Activated naive CD4-positive, alpha-beta T cell (primary cell): ENCODE measurements at regions not wholly inside any gene's neighbourhood (a gene's known extent, or its start where the extent isn't known, plus 50 kb on each side); places are given as distances from the start of the nearest gene placed in this dataset.

Experiments
- DNase-seq, 4 experiments: peaks; one replicate each; lab custom pipeline; 2025; lab: John Stamatoyannopoulos, UW

DNA sequence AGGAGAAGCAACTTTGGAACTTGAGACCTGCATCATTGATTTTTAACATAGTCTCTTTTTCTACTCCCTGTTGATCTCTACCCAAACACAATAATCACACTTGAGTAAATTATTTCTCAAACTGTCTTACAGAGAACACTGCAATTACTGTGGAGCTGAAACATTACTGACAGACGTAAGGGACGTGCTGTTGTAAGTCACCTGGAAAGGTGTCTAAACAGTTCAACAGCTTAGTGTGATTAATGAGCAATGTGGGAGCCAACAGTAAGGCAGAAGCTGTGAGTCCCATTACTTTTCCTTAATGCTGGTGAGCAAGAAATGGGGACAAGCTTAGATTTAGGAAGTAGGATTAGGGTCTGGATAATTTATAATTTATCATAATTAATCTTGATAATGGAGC lies 265.7 kb downstream of the DLEU7 start:
- DNase-seq, result no peak

DNA sequence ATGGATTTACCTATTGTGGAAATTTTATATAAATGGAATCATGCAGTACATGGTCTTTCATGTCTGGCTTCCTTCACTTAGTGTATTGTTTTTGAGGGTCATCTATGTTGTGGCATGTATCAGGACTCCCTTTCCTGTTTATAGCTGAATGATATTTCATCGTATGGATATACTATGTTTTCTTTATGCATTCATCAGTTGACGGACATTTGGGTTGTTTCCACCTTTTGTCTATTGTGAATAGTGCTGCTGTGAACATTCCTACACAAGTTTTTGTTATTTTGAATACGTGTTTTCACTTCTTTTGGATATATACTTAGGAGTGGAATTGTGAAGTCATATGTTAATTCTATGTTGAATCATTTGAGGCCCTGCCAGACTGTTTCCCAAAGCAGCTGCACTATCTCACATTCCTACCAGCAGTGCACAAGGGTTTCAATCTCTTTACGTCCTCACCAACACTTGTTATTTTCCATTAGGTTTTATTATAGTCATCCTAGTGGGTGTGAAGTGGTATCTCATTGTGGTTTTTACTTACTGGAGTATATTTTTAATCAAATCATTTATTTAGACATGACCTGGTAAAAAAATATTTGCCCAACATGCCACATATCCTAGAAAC lies 262.7 kb downstream of the DLEU7 start:
- no peak for DNase-seq

DNA sequence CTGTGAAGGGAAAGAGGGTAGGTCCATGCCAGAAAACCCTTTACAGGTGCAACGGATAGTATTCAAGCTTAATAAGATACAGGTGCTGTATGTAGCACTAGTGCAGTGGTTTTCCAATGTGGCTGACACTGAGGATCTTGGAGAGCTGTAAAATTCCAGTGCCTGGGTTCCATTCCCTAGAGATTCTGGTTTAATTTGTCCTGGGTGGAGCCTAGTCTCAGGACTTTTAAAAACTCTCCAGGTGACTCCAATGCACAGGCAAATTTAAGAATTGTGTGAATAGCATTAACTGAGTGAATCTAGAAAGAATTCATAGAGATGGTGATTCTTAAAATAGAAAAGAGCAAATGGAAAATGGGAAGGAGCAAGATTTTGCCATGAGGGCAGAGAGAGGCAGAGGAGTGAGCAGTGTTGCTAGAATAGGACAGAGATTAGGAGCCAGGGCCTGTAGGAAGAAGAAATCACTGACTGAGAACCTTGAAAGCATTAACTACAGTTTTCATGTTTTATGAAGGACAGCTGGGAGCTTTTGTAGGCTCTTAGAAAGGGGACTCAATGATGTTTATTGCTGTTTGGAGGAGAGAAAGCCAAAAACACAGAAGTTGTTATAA lies 261.8 kb downstream of the DLEU7 start:
- DNase-seq, result no peak

DNA sequence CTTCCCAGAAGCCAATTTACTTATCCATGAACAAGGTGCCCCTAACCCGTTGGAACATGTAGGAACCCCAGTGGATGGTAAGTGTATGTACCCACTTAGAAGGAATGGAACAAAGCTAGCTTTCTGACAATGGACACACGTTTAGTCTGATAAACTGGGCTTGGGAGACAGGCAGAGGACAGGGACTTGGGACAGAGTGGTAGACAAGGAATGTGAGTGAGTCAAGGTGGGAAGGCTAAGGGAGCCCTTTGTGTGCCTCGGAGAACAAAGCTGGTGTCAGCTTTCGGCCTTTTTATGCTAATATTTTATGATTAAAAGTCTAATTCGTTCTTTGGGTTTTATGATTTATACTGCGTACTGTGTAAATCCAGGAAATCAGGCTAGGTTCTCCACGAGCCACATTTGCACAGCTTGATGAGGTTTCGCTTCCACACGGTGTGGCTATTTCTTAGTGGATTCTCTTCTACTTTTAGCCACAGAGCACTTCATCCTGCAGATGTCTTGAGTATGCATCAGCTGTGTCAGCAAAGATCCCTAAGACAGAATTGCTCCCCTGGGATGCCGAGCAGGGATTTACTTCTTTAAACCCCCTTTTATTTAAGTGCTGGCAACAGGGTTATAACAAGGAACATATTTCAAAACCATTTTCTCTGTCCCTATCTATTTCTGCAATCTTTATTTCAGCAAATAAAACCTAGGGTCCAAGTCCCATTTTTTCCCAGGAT lies 258.5 kb downstream of the DLEU7 start:
- DNase-seq, result no peak

DNA sequence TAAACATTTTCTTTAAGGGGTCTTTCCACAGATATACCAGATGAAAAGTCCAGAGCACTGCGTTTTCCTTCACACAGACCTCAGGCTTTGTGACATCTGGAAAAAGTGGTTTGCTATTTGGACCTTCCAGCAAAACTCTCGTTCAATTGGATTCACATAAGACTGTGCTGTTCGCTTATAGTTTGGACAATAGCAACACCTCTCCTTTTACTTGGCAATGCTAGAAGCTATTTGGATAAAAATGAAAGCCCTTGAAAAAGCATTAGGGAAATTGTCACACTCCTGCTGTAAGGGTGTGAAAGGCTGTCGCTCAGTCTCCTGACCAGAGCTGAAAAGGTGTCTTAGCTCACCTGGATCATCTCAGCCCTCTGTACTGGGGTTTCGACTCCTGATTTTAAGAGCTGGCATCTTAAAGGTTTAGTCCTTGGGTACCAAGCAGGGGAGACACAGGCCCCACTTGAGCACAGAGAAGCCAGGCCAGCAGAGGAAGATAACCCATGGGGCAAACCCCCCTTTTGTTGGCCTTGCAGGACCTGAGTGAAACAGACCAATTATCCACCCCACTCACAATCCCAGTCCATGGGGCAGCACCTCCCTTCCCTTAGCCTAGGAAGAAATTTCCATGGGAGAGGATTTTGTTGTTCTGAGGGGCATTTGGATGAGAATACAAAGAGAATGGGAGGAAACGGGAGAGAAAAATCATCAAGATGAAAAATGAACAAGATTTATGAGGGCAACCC lies 257.6 kb downstream of the DLEU7 start:
- DNase-seq, result no peak

DNA sequence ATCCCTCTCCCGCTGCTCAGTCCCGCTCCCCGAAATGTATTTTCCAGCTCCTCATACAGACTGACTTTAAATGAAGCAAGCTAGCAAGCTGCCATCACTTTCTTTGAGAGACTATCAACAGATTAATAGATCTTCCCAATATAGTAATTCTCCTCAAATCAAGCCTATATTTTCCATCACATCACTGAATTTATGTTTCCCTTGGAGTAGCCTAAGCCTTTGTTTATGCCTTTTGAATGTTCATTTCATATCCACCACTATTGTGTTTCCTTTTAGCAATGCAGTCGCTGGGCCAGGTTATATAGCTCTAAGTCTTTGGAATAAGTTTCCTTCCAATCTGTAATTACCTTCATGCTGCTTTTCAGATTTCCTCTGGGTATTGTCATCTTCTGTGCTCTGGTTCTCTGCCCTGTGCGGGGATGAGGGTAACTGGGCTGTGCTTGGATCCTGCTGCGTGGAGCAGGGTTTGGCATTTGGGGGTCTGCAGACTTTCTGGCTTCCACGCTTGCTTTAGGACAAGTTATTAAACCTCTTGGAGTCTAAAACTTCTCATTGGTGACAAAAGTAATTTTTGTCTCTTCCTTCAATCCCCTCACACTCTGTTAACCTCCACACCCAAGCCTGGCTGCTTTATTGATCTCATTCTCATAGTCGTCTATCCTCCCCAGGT lies 256.9 kb downstream of the DLEU7 start:
- no peak for DNase-seq

DNA sequence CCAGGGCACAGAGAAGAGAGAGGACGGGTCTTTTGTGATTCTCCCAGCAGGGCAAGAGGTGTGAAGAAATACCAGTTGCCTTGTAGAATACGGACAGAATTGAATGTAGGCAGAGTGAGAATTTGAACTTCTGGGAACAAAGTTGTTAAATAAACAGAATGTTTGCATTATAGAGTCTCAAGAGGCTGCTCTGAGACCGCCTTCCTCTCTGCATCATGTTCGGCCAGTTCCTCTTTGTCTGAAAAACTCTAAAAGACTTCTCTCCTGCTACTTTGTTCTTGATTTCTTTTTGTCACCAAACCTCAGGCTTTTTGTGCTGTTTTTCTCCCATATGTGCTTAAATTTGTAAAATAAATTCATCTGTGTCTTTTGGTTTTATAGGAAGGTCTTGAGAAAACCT lies 256.4 kb downstream of the DLEU7 start:
- DNase-seq, result no peak

DNA sequence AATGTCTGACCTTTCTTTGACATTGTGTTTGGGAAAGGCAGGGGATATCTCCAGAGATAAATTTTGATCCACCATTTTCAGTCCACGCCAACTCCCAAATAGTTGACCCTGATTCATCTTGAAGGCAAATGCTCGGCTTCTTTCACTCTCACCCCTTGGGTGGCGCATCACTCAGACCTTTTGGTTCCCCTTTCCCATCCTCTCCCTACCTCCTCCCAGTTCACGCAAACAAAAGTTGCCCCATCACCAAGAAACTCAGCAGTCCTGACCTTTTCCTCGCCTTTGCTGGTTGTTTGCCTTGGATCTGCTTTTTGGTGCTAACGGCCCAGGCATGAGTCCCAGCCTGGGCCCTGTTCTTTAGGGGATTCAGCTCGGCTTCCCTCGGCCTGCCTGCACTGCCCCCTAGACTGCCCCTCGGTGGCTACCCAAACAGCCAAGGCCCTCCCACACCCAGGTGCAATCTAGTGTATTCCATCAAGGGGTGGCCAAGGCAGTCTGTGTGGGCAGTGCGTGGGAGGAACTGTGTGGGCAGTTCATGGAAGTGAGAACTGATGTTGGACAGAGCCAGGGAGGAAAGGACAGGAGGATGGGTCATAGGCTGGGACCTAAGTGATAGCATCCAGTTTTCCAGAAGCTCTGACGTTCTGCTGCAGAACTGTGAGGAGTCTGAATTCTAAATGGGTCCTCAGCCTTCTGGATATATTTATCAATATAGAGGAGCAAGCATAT lies 255.7 kb downstream of the DLEU7 start:
- no peak for DNase-seq

DNA sequence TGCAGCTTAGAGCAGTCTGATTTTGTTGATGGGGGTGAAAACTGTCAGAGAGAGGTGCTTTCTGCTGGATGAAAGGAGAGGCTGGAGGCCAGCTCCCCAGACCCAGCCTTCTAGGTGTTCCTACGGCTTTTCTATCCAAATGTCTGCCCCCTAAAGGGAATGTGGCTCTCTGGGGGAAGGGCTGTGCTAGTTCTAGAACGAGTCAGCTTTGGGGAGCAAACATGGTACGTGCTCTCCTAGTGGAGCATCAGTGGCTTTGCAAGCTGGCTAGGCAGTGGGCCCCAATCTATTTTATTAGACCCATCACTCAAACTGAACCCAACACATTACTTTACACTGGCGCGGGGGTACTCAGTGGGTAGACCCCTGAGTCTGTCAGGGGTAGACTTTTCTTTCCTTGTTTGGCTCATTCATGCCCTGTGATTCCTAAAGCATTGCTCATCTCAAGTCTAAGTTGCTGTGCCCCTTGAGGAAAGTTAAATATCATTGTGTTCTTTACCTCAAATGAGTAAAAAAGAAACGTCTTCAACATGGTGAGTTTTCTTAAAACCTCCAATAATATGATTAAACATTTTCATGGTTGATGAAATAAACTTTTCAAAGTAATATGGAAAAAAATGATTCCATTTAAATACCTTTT lies 254.9 kb downstream of the DLEU7 start:
- no peak for DNase-seq

DNA sequence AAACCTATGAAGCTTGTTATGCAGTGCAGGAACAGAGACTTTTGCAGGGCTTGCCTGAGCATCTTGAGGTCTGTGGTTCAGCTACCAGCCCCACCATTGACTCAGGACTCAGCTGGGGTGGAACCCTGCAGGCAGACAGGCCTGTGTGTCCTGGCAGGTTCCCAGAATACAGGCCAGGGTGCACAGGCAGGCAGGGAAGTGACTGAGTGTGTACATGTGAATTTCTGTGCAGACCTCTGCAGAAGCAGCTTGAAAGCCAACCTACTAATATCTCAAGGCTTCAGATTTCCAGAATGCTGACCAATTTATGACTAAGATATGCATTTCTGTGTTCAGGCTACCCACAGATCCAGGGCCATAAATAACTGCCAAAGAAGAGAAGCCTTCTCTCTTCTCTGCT lies 254.4 kb downstream of the DLEU7 start:
- DNase-seq, result no peak

DNA sequence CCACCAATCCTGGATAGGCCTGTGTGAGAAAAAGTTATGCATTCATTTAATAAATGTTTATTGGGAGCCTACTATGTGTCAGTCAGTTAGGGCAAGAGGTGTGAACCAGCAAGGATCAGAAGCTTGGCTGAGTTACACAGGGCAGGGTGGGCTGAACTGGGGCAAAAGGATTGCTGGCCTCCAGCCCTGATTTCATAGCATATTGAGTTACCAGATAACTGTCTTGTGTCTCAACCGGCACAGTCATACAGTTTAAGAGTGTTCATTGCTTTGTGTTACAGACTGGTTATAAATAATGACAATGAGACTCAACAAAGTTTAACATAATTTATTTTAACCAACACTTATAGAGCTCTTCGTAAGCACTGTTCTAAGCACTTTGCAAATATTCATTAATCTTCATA lies 253.8 kb downstream of the DLEU7 start:
- DNase-seq, result no peak

DNA sequence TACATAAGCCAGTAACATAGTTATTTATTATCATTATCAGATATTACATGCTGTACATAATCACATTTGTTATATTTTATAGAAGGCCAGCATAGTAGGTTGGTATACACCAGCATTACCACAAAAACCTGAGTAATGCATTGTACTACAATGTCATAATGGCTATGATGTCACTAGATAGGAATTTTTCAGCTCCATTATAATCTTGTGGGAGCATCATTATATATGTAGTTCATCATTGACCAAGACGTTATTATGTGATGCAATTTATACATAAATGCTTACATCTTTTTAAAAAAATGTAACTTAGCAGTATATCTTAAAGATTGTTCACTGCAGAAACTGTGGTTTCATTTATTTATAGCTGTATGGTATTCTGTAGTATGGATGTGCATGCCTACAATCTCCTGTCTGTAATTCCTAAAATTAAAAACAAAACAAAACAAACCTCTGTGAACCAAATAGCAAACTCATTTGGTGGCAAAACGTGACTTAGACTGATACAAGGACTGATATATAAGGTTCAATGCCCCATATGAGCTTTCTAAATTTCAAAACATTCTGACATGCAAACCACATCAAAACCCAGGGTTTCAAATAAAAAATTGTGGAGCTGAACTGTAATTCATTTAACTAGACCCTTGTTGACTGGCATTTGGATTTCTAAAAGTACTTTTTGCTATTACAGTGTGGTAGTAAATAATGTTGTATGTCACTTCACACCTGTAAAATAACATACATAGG lies 250.9 kb downstream of the DLEU7 start:
- no peak for DNase-seq

DNA sequence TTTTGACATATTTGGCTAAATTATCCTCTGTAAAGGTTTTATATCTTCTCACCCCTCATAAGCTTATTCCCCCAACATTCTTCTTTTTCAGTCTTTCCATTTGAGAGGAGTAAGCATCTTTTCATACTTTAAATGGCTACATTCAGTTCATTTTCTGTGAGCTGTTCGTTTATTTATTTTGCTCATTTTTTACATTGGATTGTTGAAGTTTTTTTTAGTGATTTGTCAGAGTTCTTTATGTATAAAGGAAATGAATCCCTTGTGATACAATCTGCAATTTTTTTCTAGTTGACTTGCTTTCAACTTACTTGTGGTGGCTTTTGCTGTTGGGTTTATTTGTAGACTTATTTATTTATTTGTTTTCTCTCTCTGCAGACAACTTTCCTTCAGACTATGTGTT lies 250.3 kb downstream of the DLEU7 start:
- DNase-seq, result no peak

DNA sequence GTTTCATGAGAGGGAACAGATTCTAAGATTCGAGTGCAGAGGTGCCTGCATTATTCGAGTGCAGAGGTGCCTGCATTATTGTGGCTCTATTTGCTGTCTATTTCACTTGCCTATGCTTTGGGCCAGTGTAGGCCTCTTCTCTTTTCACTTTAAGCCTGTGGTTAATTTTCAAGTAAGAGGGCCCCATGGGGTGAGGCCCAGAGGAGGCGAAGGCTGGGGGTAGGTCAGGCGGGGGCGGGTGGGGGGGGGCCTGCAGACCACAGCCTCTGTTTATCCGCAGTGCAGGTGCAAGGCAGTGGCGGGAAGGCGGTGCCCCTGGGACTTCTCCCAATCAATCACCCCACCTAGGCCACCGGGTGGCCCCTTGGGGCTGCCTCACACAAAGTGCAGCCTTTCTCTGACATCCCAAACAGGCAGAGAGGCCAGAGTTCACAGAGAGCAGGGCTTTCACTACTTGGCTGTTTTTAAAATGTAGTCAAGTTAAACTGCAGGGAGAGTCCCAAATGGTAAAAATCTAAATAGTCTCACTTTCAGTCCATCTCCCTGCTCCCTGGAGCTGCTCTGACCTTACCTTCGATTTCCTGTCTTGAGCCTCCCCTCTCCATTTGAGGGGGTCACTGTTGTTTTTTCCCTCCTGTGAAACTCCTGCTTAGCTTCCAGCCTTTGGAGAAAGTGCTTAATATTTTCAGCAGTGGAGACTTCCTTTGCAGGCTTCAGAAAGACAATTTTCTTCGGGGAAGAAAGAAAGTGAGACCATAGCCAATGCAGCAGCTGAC lies 249.0 kb downstream of the DLEU7 start:
- no peak for DNase-seq

DNA sequence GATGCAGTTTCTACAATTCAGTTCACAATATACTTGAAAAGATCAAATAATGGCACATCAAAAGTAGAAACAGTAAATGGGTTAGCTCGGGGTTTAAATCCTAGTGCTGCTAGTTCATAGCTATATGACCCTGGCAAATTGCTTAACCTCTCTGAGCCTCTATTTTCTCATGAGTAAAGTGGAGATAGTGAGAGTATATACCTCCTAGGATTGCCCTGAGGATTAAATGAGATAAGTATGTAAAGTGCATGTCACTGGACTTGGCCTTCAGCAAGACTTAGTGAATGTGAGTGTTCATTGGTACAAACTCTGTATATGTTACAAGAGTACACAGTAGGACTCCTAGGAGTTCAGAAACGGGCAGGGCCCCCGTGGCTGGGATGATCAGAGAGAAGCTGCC lies 248.3 kb downstream of the DLEU7 start:
- DNase-seq, result no peak

DNA sequence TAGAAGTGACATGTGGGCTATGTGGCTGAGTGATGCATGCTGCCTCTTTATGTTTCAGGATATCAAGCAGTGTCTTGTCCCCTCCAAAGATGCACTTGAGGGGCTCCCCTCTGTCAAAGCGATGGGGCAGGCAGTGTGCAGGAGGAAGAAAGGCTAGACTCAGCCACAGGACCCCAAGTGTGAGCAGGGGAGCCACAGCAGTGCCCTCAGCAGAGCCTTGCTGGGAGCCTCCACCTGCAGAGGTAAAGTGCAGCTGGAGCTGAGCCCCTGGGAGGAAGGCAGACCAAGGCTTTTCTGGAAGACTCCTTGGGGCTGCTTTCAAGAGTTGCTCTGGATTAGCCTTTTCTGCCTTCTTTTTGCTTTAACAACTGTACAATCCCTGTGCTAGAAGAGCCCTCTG lies 247.3 kb downstream of the DLEU7 start:
- no peak for DNase-seq

DNA sequence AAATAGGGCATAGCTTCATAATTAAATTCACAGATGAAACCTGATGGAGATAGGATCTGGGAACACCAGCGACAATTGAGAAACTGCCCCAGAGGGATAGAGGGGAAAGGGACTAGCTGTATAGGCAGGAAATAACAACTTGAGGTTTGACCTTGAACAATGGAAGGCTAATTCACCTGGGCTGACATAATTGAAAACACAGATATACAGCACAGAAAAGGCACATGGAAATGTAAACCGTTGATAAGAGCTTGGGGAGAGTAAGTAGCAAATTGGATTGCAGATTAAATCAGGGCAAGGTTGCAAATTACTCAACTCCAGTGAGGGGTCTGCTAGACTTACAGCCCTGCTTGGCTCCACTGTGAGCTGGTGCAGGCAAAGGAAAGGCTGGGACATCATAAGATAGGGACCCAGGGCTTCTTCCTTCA lies 246.7 kb downstream of the DLEU7 start:
- no peak for DNase-seq

DNA sequence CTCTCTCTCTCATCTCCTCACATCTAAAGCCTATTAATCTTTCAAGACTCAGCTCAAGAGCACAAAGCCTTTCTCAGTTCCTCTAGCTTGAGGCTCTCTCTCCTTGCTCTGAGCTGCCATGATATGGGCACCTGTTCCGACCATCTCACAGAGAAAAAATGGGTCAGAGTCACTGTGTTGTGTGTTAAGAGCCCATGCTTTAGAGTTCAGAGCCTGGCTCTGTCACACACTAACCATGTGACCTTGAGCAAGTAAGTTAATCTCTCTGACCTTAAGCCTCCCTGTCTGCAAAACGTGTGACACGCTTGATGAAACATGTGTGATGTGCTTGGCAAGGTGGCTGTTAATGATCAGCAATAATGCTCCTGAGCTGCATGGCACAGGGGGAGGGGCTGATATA lies 245.2 kb downstream of the DLEU7 start:
- no peak for DNase-seq

DNA sequence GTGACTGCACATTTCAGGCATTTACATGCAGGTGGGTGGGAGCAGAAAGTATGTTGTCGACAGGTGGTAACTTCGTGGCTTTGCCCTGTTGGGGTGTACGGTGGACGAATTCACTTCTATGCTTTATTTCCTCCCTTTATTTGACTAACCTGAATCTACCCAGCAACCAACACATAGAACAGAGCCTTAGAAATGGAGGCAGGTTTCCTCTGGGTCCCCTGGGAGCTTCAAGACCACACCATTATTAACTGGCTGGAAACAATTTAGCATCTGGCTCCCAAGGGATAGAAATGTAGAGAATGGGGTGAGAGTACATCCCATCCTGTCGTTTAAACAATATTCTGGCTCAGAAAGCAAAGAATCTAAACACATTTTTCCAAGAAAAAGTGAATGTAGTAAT lies 244.4 kb downstream of the DLEU7 start:
- no peak for DNase-seq

DNA sequence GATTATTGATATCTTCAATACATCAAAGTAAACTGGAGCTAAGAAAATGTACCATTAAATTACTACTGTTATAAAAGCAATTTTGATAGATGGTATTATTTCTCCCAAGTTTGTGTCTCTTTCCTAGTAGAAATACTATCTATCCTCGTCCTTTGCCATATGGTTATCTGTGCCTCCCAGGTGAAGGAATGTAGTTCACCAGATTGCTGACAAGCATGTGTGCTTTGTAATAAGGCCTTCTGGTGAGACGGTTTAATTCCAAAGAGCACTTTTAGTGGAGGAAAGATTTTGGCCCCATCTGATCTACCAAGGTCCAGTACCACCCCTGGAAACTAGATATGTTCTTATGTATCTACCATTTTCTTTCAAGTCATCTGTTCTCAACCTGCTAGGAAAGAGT lies 243.6 kb downstream of the DLEU7 start:
- no peak for DNase-seq
